OCI-LY3 (cell line): ENCODE measurements at regions not wholly inside any gene's neighbourhood (a gene's known extent, or its start where the extent isn't known, plus 50 kb on each side); places are given as distances from the start of the nearest gene placed in this dataset.

ENCODE experiments used
- EZH2phosphoT487 ChIP-seq: fragments of 200-600 bp; shearing (Covaris generic); IDR thresholded peaks from 2 replicates; pipeline ENCODE4 v1.6.1; 2018; ENCODE audit warnings: antibody characterized with exemption, mixed run types, low read depth
- TF ChIP-seq, protein P1 (sequence below): fragments of 200-600, 300-600 bp; sonication (generic); IDR thresholded peaks from 2 replicates; pipeline ENCODE4 v1.5.1; 2014; ENCODE audit warnings: antibody characterized with exemption, low read length, low read depth

DNA sequence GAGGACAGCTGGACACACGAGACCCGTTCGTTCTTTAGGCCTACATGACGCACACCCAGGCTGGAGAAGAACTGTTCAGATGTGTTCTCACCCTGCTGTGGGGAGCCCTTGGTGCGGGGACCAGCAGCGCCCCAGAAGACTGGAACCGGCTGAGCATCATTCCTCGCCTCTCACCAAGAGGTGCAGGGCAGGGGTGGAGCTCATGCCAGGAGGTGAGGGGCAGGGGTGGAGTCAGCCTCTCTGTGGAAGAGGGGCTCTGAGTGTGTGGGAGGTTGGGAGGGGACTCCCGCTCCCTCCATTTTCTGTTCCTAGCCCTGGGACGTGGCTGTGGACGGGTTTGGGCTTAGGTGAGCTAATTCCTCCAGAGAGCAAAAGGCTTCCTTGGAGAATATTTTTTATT lies 66.0 kb upstream of the SHH start:
- TF ChIP-seq, protein P1, sequence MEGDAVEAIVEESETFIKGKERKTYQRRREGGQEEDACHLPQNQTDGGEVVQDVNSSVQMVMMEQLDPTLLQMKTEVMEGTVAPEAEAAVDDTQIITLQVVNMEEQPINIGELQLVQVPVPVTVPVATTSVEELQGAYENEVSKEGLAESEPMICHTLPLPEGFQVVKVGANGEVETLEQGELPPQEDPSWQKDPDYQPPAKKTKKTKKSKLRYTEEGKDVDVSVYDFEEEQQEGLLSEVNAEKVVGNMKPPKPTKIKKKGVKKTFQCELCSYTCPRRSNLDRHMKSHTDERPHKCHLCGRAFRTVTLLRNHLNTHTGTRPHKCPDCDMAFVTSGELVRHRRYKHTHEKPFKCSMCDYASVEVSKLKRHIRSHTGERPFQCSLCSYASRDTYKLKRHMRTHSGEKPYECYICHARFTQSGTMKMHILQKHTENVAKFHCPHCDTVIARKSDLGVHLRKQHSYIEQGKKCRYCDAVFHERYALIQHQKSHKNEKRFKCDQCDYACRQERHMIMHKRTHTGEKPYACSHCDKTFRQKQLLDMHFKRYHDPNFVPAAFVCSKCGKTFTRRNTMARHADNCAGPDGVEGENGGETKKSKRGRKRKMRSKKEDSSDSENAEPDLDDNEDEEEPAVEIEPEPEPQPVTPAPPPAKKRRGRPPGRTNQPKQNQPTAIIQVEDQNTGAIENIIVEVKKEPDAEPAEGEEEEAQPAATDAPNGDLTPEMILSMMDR, result no peak
- no peak for TF ChIP-seq EZH2phosphoT487
